Activated CD4-positive, alpha-beta T cell treated with anti-CD3 and anti-CD28 coated beads, Interleukin-2, amount 10 ng/mL, durations not matched to agents 7 days and 5 days (primary cell): ENCODE measurements at regions not wholly inside any gene's neighbourhood (a gene's known extent, or its start where the extent isn't known, plus 50 kb on each side); places are given as distances from the start of the nearest gene placed in this dataset.

Experiments used
- CTCF ChIA-PET: fragments of 350-600 bp; sonication (Branson Sonifier 250); formaldehyde crosslinking; loops from one replicate; lab custom pipeline; 2021; ENCODE audit warnings: antibody characterized with exemption; lab: Charles Lee
- POLR2A ChIA-PET: fragments of 350-600 bp; sonication (Branson Sonifier 250); formaldehyde crosslinking; loops from one replicate; lab custom pipeline; 2021; ENCODE audit warnings: antibody characterized with exemption; lab: Charles Lee
- DNase-seq: peaks from one replicate; pipeline ENCODE4 v3.0.0-alpha.2; 2020
- H3K27ac Mint-ChIP-seq: one replicate; pipeline ENCODE4 v1.8.0; 2021; ENCODE audit warnings: mild to moderate bottlenecking, moderate library complexity, mixed read lengths
- H3K27me3 Mint-ChIP-seq: one replicate; pipeline ENCODE4 v1.8.0; 2021; ENCODE audit warnings: mixed read lengths
- H3K36me3 Mint-ChIP-seq: one replicate; pipeline ENCODE4 v1.8.0; 2021; ENCODE audit warnings: low read depth, mixed read lengths
- H3K4me1 Mint-ChIP-seq: one replicate; pipeline ENCODE4 v1.8.0; 2021; ENCODE audit warnings: mixed read lengths
- H3K4me3 Mint-ChIP-seq: one replicate; pipeline ENCODE4 v1.8.0; 2021; ENCODE audit warnings: mild to moderate bottlenecking, moderate library complexity, mixed read lengths
- H3K9me3 Mint-ChIP-seq: one replicate; pipeline ENCODE4 v1.8.0; 2021; ENCODE audit warnings: mixed read lengths

- Mint-ChIP-seq H3K27ac (peak overlapping the region; percentile 92), H3K4me3 (peak overlapping the region; percentile 37), H3K4me1 (peaks cover 30% of the 10 kb centered on the region), H3K36me3 (peaks cover 9% of the 10 kb centered on the region), H3K9me3 (no peaks in the 10 kb centered on the region), H3K27me3 (peaks cover 4% of the 10 kb centered on the region)
- CTCF ChIA-PET, result interaction anchor here (0.9 to 2.2 kb wide), 2 partner anchors 15 to 18 kb away, joined by 3 to 6 read pairs; no protein-coding TSS in a partner anchor
- DNase-seq, result peak; percentile 86
- POLR2A ChIA-PET, result no interaction called here
These were observed 348.7 kb upstream of the TNRC6C start for GRCh38 chr17:77609553-77610517.

DNA sequence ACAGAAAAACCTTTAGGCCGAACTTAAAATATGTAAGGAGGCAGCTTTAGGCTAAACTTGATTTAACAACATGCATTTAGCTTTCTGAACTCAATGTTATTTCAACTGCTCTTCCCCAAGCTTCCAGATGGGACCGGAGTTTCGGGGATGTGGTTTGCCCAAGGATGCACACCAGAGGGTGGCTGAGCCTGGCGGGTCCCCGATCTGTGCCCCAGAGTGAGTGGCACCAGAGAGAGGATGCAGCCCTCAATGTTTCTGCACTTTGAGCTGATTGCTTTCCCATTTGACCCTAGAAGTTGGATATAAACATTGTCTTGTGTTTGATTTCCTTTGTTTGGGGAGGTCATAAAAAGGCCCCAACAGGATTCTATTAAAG is 348.0 kb upstream of the TNRC6C start:
- H3K4me1 Mint-ChIP-seq, result peaks cover 30% of the 10 kb centered on the region
- ChIA-PET CTCF (interaction anchor here (0.9 to 2.2 kb wide), 2 partner anchors 16 to 18 kb away, joined by 3 to 6 read pairs; no protein-coding TSS in a partner anchor), POLR2A (no interaction called here)
- peaks cover 9% of the 10 kb centered on the region for H3K36me3 Mint-ChIP-seq
- no peaks in the 10 kb centered on the region for H3K9me3 Mint-ChIP-seq
- no peak for DNase-seq
- H3K4me3 Mint-ChIP-seq, result peak overlapping the region; percentile 37
- peak overlapping the region; percentile 92 for H3K27ac Mint-ChIP-seq
- H3K27me3 Mint-ChIP-seq, result peaks cover 4% of the 10 kb centered on the region

- Mint-ChIP-seq H3K9me3 (no peaks in the 10 kb centered on the region), H3K27ac (peak overlapping the region; percentile 92), H3K4me3 (no peak overlapping the region), H3K4me1 (peaks cover 30% of the 10 kb centered on the region), H3K27me3 (peaks cover 4% of the 10 kb centered on the region), H3K36me3 (peaks cover 9% of the 10 kb centered on the region)
- POLR2A ChIA-PET, result no interaction called here
- no peak for DNase-seq
- CTCF ChIA-PET, result interaction anchor here (0.7 to 2.2 kb wide), 2 partner anchors 17 to 78 kb away, joined by 4 to 6 read pairs; no protein-coding TSS in a partner anchor
These were observed 347.5 kb upstream of the TNRC6C start for GRCh38 chr17:77610972-77611521.

GRCh38 chr17:77611791-77612502 is 346.6 kb upstream of the TNRC6C start:
- ChIA-PET POLR2A (no interaction called here), CTCF (no interaction called here)
- H3K27ac Mint-ChIP-seq, result peak overlapping the region; percentile 57
- peaks cover 9% of the 10 kb centered on the region for H3K36me3 Mint-ChIP-seq
- H3K4me3 Mint-ChIP-seq, result no peak overlapping the region
- H3K27me3 Mint-ChIP-seq, result peaks cover 7% of the 10 kb centered on the region
- H3K4me1 Mint-ChIP-seq, result peaks cover 30% of the 10 kb centered on the region
- no peak for DNase-seq
- H3K9me3 Mint-ChIP-seq, result no peaks in the 10 kb centered on the region

GRCh38 chr17:77613218-77613617 is 345.3 kb upstream of the TNRC6C start:
- no peak for DNase-seq
- CTCF ChIA-PET, result interaction anchor here (1.0 kb wide), 1 partner anchor 17 kb away, joined by 3 read pairs; no protein-coding TSS in a partner anchor
- Mint-ChIP-seq H3K27me3 (peaks cover 7% of the 10 kb centered on the region), H3K4me3 (no peak overlapping the region), H3K4me1 (peaks cover 34% of the 10 kb centered on the region), H3K36me3 (peaks cover 9% of the 10 kb centered on the region), H3K9me3 (no peaks in the 10 kb centered on the region), H3K27ac (no peak overlapping the region)
- POLR2A ChIA-PET, result no interaction called here

DNA sequence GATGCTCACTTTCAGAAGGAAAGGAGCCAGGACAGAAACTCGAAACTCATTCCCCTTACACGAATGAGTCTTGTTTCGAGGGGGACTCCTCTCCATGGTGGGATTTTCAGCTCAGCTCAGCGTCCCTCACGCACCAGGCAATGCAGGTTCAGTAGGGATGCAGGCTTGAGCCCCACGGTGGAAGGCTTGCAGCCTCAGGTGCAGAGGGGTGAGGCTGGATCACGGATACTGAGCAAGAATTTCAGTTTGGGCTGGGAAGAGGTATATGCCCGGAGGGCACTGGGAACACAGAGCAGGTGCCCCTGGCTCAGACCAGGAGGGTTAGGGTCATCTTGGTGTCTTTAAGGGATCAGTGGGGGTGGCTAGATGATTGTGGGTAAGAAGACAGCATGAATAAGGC is 344.9 kb upstream of the TNRC6C start:
- Mint-ChIP-seq H3K27me3 (peaks cover 7% of the 10 kb centered on the region), H3K4me3 (no peak overlapping the region), H3K36me3 (peaks cover 10% of the 10 kb centered on the region), H3K27ac (no peak overlapping the region), H3K4me1 (peaks cover 38% of the 10 kb centered on the region), H3K9me3 (no peaks in the 10 kb centered on the region)
- CTCF ChIA-PET, result interaction anchor here (1.3 kb wide), 1 partner anchor 19 kb away, joined by 3 read pairs; no protein-coding TSS in a partner anchor
- DNase-seq, result no peak
- POLR2A ChIA-PET, result no interaction called here

GRCh38 chr17:77615703-77616253 is 342.7 kb upstream of the TNRC6C start:
- ChIA-PET POLR2A (no interaction called here), CTCF (no interaction called here)
- Mint-ChIP-seq H3K4me3 (no peak overlapping the region), H3K27ac (no peak overlapping the region), H3K4me1 (peaks cover 22% of the 10 kb centered on the region), H3K27me3 (peaks cover 7% of the 10 kb centered on the region), H3K36me3 (peaks cover 2% of the 10 kb centered on the region), H3K9me3 (peaks cover 3% of the 10 kb centered on the region)
- DNase-seq, result no peak

- H3K4me1 Mint-ChIP-seq, result peaks cover 17% of the 10 kb centered on the region
- ChIA-PET CTCF (no interaction called here), POLR2A (no interaction called here)
- H3K9me3 Mint-ChIP-seq, result peaks cover 3% of the 10 kb centered on the region
- H3K27ac Mint-ChIP-seq, result no peak overlapping the region
- H3K4me3 Mint-ChIP-seq, result no peak overlapping the region
- peaks cover 7% of the 10 kb centered on the region for H3K27me3 Mint-ChIP-seq
- no peak for DNase-seq
- peaks cover 2% of the 10 kb centered on the region for H3K36me3 Mint-ChIP-seq
These were observed 342.2 kb upstream of the TNRC6C start for GRCh38 chr17:77616254-77616731.

DNA sequence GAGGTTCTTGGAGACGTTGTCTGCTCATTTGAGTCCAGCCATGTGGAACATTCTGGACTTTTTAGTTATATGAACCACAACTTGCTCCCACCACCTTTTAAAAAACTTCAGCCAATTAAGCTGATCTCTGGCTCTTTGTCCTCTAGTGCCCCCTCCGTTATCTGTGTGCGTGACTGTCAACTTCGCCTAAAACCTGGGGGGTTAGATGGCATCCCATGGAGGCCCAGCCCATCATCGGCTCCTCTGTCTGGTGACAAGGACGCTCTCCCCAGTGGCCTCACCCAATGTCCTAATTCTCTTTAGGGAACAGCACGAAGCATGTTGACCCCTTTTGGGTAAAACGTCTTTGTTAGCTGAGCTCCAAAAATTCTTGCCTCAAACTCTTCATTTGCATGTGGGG is 341.0 kb upstream of the TNRC6C start:
- no peak overlapping the region for H3K27ac Mint-ChIP-seq
- CTCF ChIA-PET, result no interaction called here
- POLR2A ChIA-PET, result no interaction called here
- peaks cover 2% of the 10 kb centered on the region for H3K36me3 Mint-ChIP-seq
- peaks cover 11% of the 10 kb centered on the region for H3K4me1 Mint-ChIP-seq
- no peak for DNase-seq
- H3K4me3 Mint-ChIP-seq, result no peak overlapping the region
- H3K27me3 Mint-ChIP-seq, result peaks cover 7% of the 10 kb centered on the region
- H3K9me3 Mint-ChIP-seq, result peaks cover 3% of the 10 kb centered on the region

- H3K4me3 Mint-ChIP-seq, result no peak overlapping the region
- DNase-seq, result no peak
- peaks cover 7% of the 10 kb centered on the region for H3K27me3 Mint-ChIP-seq
- ChIA-PET POLR2A (no interaction called here), CTCF (no interaction called here)
- H3K9me3 Mint-ChIP-seq, result peaks cover 3% of the 10 kb centered on the region
- no peak overlapping the region for H3K27ac Mint-ChIP-seq
- peaks cover 11% of the 10 kb centered on the region for H3K4me1 Mint-ChIP-seq
- peaks cover 2% of the 10 kb centered on the region for H3K36me3 Mint-ChIP-seq
These were observed 340.3 kb upstream of the TNRC6C start for GRCh38 chr17:77618173-77618572.

DNA sequence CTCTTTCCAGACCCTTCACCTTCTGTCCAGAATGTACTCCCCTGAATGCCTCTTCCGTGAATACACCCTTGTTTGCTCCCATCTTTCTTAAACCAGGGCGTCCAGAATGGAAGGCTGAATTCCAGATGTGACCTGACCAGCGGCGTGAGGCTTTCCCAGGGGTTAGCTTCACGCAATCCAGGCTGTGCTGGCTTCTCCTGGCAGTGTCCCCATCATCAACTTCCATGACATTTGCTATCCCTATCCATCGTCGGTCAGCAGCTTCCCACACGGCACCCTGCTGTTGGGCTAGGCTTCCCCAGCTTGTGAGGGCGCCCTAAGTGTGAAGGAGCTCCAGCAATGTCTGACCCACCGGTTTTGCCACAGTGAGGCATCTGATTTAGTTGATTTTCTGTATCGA is 339.8 kb upstream of the TNRC6C start:
- ChIA-PET CTCF (no interaction called here), POLR2A (no interaction called here)
- Mint-ChIP-seq H3K27ac (peak overlapping the region; percentile 55), H3K9me3 (peaks cover 3% of the 10 kb centered on the region), H3K27me3 (peaks cover 5% of the 10 kb centered on the region), H3K36me3 (peaks cover 2% of the 10 kb centered on the region), H3K4me3 (no peak overlapping the region), H3K4me1 (peaks cover 11% of the 10 kb centered on the region)
- DNase-seq, result no peak

- H3K9me3 Mint-ChIP-seq, result peaks cover 3% of the 10 kb centered on the region
- CTCF ChIA-PET, result interaction anchor here (0.6 to 0.7 kb wide), 2 partner anchors 148 to 803 kb away, joined by 3 read pairs; no protein-coding TSS in a partner anchor
- POLR2A ChIA-PET, result no interaction called here
- H3K36me3 Mint-ChIP-seq, result peaks cover 4% of the 10 kb centered on the region
- no peak for DNase-seq
- H3K27ac Mint-ChIP-seq, result peak overlapping the region; percentile 55
- H3K4me1 Mint-ChIP-seq, result peaks cover 11% of the 10 kb centered on the region
- H3K4me3 Mint-ChIP-seq, result no peak overlapping the region
- H3K27me3 Mint-ChIP-seq, result peaks cover 3% of the 10 kb centered on the region
These were observed 339.2 kb upstream of the TNRC6C start for GRCh38 chr17:77619326-77619725.
